ENCODE measurements at regions not wholly inside any gene's neighbourhood (a gene's known extent, or its start where the extent isn't known, plus 50 kb on each side); places are given as distances from the start of the nearest gene placed in this dataset.
"Not testable (repeated sequence)": the region's sequence is repeated elsewhere in the genome, so short reads cannot be mapped to it uniquely, and the experiment has no call there.

DNA sequence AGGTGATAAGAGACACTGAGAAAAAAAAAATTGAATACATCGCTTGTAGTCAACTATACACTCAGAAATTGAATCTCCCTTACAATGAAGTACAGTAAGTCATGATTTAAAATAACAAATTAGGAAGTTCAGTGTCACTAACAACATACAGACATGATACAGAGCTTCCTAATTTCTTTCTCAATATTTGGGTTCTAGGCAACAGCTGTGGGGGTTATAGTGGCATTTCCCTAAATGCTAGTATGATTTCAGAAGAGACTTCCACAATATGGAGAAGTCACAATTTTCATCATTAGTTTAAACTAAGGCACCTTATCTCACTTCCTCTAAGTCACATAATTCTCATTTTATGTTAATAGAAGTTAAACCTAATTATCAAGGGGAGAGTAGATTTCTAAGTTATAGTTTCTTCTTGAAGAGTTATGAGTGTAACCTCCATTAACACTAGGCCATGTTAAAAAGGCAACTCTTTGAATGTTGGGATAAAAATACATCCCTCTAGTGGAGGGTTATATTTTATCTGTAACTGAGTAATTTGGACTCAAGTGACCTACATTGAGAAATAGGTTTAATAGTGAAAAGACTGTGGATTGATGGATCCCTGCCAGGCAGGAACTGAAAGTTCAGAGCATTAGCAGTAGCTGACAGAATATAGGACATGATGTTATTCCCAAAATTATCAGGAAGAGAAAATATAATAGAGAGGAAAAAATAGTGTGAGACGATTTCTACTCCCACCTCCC, 286.0 kb upstream of the SUCLG2 start:
- no peak for DNase-seq

DNA sequence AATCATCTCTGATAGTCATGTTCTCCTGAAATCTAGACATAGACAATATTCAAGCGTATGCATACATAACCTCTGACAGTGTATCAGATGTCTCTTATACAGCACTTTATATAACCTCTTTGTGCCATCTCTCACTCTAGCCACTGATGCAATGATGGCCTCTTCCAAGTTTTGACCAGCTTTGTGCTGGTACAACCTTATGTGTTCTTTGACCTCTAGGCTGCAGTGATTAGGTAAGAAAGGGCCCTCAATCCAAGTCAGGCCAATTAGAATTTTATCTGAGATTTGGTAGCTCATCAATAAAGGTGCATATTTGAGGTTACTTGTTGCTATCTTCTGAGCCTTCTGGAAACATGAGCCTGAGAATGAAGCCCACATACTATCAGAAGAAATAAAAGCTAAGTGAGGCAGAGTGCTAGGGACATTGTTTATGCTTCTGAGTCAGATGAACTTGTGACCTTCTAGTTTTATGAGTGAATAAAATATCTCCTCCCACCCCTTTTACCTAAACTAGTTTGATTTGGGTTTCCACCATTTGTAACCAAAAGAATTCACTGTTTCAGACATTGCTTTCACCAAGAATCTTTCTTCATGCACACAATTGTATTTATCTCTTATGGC, 283.2 kb upstream of the SUCLG2 start:
- no peak for DNase-seq

DNA sequence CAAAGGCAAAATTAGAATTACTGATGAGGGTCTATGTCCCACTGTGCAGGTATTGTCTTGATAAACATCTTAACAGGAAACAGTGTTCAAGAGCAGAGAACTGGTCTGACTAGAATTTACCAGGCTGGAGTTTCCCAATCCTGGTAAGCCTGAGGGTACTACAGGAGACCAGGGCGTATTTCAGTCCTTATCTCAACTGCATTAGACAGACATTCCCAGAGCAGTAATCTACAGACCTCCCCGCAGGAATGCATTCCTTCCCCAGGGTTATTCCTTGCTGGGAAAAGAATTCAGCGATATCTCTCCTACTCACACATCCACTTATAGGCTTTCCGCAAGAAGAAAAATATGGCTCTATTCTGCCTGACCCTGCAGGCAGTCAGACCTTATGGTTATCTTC, 276.0 kb upstream of the SUCLG2 start:
- not testable (repeated sequence) for DNase-seq

DNA sequence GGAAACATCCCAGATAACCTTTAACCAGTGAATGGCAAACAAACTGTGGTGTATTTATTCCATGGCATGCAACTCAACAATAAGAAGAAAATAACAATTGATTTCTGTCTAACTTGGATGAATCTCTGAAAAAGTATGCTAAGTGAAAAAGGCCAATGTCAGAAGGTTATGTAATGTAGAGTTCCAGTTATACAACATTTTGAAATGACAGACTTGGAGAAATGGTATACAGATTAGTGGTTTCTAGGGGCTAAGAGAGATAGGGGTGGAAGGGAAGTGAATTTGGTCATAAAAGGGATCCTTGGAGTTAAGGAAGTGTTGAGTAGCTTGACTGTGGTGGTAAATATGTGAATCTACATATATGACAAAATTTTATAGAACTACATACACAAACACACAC, 269.4 kb upstream of the SUCLG2 start:
- DNase-seq, result no peak

DNA sequence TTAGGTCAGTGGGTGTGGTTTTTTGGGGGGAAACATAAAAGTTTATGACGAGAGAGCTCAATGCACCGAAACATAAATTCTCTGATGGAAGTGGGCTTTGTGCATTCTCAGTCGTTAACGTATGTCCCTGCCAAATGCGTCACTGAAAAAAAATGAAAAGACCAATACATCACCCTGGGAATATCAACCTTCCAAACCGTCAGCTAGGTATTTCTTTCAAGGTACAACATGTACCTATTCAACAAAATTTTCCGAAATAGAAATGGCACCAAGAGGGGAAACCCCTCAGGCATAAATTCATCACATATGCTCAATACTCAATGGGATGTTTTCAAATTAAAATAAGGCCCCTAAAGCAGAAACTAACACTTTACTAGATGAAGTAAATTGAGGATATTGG, 266.6 kb upstream of the SUCLG2 start:
- DNase-seq, result no peak

DNA sequence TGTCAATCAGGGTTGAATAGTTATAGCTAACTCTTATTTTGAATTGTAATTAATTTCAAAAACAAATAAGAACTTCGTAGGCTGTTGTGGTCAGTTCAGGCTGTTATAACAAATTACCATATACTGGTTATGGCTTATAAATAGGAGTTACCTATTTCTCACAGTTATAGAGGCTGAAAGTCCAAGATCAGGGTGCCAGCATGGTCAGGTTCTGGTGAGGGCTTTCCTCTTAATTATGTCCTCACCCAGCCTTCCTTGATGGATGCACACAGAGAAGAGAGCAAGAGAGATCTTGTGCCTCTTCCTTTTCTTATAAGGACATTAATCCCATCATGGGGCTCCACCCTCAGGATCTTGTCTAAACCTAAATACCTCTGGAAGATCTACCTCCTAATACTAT, 265.9 kb upstream of the SUCLG2 start:
- no peak for DNase-seq

DNA sequence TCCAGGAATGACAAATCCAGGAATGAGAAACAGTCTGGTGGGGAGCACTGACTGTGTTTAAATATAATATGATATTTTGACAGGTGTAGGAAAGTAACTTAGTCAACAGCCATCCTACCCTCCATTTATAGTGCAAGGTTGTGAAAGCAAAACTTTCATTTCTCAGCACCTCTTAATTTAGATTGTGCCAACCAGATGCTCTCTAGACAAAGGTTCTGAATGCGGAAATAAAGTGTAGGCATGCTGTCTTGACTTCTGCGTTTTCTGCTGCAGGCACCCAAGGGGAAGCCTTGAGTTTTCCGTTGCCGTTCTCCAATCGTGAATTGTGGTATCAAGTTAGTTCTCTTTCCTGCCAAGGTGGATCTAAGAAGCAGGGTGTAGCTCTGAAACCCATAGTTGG, 261.9 kb upstream of the SUCLG2 start:
- no peak for DNase-seq

DNA sequence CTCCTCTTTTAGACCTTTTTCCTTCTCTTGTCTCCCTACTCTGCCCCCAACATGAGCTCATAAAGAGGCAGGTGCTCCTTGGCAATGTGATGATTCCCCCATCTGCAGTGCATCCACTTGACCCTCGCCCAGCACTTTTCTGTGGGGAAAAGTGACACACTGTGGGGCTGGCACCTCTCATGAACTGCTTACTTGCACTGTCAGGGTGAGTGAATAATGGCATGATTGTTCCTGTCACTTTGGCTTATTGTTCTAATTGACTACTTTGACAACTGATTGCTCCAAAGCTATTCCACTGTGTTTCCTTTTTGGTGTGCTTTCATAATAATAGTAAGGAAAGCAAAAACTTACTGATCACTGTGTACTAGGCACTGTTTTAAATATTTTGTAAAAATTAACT, 253.3 kb upstream of the SUCLG2 start:
- no peak for DNase-seq

DNA sequence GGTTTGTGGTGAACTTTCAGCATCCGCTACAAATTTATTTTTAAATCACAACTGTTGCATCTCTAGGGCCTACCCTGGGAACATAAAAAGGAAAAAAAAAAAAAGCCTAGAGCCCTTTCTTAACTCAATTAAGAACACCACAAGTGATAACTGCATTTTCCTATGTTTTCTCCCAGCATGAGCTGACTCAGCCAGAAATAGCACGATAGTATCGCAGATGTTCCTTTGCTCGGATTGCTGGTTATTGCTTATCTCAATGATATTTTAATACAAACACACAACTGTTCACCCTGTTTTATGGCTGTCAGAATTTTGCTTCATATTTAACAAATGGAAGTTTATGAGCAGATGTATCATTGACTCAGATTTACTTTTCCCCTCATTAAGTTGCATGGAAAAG, 251.8 kb upstream of the SUCLG2 start:
- DNase-seq, result no peak

DNA sequence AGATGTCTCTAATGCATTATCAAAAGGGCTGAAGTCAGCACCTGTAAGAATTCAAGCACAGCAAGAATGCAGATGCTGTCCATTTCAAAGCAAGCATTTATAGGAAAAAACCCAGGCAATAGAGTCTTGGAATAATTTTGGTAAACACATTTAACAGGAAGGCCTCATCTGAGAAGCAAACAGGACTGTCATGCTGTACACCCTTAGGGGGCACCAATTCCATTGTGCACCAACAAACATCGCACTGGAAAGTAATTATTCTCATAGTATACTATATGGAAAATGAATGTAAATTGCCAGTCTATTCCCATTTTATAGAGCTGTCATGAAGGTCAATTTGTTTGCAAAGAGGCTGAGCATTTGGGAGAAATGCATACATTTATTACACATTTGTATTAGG, 247.3 kb upstream of the SUCLG2 start:
- DNase-seq, result no peak

DNA sequence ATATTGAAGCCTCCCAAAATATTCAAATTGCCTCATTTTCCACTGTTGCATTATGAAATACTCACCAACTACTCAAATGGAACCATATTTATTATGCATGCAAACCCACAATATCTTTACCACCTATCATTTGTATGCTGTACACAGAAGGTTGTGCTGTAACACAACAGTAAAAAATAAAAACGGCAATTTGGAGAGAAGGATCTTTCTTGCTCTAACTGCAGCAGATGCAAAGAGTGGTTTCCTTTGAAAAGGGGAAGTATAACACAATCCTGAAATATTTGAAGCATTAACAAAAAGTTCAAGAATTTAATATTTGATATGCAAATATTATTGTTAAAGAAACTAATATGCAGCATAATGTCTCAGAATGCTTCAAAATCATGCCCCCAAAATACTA, 244.5 kb upstream of the SUCLG2 start:
- DNase-seq, result no peak

DNA sequence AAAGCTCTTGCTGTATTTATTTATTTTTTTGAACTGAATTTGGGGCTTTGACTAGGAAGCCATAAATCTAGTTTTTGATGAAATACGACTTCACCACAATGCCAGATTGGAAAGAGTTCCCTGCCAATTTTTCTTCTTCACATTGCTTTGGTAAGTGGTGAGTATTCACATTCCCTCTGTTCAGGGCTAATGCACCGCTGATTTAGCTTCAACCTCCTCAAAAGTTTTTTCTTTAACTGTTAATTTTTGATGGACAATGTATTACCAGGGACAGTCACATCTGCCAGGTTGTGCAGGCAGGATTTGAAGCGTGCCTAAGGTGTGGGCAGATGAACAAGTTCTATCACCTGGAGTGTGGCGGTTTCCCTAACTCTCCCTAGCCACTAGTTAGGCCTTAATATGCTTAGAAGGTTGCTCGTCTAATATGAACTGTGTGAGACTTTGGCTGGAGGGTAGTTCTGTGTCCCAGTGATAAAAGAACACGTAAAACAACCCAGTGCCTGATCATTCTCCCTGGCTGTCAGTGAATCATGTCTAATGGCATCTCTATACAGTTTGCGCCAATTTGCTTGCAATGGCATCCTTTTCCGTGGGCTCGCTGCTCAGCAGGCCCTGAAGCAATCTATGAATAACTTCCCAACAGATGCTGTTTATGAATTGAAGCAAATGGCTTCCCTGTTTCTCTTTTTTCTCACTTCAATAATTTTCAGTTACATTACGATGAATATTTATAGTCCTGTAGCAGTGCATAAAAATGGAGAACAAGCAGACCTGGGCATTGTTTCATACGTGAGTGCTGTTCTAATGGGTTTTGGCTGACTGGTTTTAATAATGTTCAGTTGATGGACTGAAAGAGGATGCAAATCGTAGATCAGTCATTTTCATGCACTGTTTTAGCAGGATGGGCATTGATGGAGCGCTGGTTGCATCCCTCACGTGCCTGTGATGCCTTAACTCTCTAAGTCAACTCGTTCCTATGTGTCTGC, 243.2 kb upstream of the SUCLG2 start:
- DNase-seq, result no peak

DNA sequence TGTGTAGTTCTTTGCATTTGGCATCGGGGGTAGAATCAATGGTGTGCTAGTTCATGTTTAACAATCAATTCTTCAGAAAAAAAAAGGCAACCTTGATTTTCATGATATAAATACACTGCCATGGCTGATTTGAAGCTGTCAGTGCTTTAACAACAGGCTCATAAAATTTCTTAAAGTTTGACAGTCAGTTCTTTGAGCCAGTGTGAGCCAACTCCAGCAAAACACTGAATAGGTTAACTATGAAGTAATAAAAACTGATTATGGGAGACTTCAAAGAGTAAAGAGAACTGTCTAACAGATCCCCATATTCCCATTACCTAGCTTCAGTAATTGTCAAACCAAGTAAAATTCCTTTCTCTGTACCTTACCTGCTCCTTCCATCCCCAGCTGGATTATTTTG, 241.7 kb upstream of the SUCLG2 start:
- DNase-seq, result no peak

DNA sequence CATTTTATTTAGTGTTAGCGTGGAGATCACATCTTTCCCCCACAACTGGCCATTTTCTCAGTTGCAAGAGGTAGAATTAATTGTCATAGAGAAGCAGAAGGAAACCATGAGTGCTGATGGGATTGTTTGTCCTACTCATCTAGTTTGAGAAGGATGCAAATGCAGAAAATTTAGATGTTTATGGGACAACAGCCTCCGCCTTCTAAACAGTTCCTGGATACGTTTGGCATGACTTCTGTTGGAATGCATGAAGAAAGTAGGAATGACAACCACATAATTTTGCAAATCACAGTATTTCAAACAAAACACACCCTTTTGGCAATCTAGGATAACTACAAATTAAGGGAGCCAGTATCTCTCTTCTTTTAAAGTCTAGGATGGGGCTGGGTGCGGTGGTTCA, 240.1 kb upstream of the SUCLG2 start:
- DNase-seq, result no peak

DNA sequence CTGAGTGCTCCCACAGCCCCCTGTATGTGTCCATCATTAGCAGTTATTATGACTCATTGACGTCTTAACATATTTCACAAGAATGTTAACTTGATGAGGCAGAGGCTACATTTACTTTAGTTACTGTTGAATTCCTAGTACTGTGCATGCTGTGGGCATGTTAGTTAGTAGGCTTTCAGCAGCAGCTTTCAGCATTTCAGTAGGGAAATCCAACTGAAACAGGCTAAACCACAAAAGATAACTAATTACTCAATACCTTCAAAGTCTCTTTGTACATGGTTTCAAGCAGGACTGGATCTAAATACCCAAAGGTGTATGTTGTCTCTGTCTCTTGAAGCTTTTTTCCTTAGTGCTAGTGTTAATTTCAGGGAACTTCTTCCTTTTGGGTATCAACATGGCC, 229.9 kb upstream of the SUCLG2 start:
- no peak for DNase-seq

DNA sequence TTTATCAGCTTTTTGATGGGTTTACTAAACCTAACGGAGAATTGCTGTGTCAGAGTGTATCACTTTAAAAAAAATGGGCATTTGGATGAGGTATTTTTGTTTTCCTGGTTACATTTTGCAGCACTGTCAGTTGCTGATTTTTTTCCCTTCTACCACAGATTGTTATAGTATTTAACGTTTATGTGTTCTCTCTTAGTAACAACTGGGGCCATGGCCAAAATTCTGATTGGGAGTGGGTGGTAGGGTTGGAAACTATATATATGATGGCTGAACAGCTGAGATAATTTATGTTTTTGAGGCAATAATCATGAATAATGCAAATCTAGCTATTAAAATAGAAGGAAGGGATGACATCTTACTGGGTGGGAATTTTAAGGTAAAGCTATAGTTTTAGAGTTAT, 229.4 kb upstream of the SUCLG2 start:
- no peak for DNase-seq

DNA sequence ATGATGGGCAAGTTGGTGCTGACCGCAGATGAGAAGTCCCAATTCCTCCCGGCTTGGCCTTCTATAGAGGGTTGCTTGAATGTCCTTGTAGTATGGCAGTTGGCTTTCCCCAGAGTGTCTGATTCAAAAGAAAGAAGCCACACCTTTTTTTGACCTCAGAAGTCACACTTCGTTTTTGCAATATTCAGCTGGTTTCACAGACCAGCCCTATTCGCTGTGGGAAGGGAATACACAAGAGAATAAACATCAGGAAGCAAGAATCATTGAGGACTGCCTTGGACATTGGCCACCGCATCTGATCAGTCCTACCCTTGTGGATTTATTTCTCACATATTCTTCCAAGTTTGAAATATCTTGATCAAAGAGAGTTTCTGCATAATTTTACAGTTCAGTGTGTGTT, 228.6 kb upstream of the SUCLG2 start:
- DNase-seq, result no peak

DNA sequence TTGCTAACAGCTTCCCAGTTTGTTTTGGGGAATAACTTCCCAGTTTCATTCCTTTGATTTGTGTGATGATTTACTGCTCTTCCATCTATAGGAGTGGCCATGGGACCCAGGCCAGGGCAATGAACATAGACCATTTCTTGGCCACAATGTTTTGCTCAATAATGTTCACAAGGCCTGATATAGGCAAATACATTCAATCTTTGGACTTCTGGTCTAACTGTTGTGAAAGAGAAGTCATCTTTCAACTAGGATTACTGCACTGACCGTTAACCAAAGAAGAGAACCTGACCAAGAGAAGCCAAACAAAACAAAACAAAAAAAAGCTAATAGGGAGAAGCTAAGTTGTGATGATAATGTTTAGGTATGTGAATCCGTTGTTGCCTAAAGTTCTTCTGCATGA, 221.8 kb upstream of the SUCLG2 start:
- DNase-seq, result no peak

DNA sequence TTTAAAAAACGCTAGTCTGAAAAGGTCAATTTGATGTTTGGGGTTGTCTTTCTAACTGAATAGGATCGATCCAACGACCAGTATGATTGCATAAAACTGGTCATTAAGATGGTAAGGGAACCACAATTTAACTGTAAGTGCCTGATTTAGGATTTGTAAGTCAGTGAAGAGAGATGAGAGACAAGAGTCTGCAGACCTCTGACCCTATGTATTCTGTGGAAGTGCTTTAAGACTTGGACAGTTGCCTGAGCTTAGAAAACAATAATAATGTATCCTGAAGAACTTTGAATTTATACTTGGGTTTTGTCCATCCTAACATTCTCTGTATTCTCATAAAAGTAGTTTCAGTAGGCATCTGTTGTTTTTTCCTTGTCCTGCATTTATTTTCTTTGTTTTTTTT, 221.4 kb upstream of the SUCLG2 start:
- DNase-seq, result no peak

DNA sequence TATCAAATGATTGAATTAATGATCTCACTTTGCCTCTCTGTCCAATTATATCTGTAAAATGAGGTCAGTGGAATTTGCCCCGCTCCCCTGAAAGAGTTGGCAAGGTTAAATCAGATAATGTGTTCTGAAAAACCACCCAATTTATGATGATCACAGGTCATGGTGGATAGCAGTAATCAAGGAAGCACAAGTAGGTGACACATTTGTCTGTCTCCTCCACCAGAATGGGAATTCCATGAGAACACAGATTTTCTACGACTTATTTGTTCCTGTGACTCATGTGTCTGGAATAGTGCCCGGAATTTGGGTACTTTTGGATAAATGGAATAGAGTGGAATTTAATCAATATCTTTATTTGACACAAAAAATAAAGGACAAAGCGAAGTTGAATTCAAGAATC, 220.9 kb upstream of the SUCLG2 start:
- no peak for DNase-seq

DNA sequence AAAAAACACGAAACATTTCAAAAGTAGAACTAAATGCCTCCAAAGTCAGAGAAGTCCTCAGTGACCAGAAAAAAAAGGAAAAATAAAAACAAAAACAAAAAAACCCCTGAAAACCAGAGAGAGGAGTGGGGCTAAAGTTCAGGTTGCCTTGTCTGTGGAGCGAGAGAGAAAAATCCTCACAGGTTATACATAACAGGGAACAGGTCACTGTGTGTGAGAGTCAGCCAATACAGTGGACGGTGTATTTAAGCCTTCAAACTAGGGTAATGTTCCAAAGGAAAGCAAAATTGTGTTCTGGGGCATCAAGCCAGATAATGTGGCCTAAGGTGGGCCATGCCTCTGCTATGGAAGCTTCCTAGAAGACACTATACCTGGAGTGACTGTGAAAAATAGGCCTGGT, 216.1 kb upstream of the SUCLG2 start:
- DNase-seq, result no peak

DNA sequence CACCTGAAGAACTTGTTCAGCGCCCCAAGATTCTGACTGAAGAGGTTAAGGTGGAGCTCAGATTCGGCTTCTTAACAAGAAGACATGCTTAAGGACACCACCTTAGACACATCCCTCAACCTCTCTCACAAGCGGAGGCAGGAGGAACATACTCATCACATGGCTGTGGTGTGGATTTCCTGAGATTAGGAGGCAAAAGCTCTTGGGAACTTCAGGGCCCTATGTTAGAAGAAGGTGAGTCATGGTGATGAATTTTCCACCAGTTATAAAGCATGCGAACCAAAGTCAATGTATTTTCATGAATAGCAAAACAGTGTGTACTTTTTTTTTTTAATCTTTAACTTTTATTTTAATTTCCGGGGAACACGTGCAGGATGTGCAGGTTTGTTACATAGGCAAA, 212.2 kb upstream of the SUCLG2 start:
- DNase-seq, result no peak

DNA sequence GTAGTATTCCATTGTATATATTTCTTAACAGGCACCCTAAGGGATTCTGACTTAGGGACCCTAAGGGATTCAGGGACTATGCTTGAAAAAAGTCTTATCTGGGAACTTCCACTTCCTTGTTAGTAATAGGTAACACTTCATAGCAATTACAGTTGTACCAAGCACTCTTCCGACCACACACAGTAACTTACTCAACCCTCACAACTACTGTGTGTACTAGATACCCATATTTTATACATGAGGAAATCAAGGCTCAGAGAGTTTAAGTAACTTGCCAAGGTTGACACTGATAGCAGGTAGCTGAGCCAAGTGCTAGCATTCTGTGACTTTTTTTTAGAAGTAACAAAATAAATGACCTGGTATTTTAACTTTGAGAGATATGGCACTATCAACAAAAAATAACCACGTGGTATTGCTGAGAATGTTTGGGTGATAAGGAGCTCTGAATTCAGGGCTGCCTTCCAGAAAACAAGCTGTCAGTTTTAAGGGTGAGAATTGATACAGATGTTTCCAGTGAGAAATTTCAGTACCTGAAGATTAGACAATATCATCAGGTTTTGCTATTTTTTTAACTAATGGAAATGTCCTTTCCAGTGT, 210.3 kb upstream of the SUCLG2 start:
- DNase-seq, result no peak

DNA sequence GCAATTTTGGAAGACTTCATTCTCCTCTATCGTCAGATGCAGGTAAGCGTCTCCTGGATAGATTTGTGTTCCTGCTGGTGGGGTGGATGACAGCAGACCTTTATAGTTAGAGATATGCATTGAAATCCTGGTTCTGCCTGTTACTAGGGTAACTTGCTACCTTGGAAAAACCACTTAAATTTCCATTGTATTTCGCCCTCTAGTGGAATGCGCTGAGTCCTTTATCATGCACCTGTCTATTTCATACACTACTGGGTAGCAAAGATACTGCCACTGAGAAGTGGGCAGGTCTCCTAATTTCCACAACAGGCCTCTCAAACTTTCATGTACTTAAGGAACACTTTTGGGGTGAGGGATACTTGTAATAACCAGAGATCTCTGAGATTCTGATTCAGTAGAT, 209.5 kb upstream of the SUCLG2 start:
- DNase-seq, result no peak
